GM12878 (cell line): ENCODE measurements at regions not wholly inside any gene's neighbourhood (a gene's known extent, or its start where the extent isn't known, plus 50 kb on each side); places are given as distances from the start of the nearest gene placed in this dataset.

Source experiments
- ATAC-seq: fragments of 200-7000 bp; cut with Tn5 transposase; 3 replicates; pipeline ENCODE4 v1.9.1; 2020; ENCODE audit warnings: mild to moderate bottlenecking, moderate library complexity
- BruUV-seq: library from RNA; stranded (reverse); fragments of 400-500 nt; replicated peaks from 2 replicates; lab custom pipeline; 2021; lab: Mats Ljungman, UMichigan
- CTCF ChIA-PET: fragments of 300-600 bp; sonication (Branson Sonifier 250); formaldehyde crosslinking; extraction: SDS; loops from one replicate; lab custom pipeline; 2021; ENCODE audit warnings: inconsistent platforms; lab: Yijun Ruan, JAX
- POLR2A ChIA-PET: fragments of 350-600 bp; formaldehyde crosslinking; extraction: SDS; loops from one replicate; lab custom pipeline; 2021; ENCODE audit warnings: inconsistent platforms; lab: Charles Lee
- RAD21 ChIA-PET: fragments of 300-600 bp; sonication (Branson Sonifier 250); formaldehyde crosslinking; loops from one replicate; lab custom pipeline; 2023; ENCODE audit warnings: antibody characterized with exemption; ENCODE audit not compliant: unreplicated experiment; lab: Charles Lee
- SMC1A ChIA-PET: fragments of 300-600 bp; sonication (Branson Sonifier 250); formaldehyde crosslinking; loops from one replicate; lab custom pipeline; 2023; ENCODE audit not compliant: unreplicated experiment, uncharacterized antibody; lab: Charles Lee
- DNase-seq: peaks from one replicate; pipeline ENCODE4 v3.0.0-alpha.2; 2011; ENCODE audit warnings: low read depth, low spot score
- FAIRE-seq: peaks from 3 replicates; lab custom pipeline; 2011; peaks lifted over from hg19 to GRCh38; lab: Jason Lieb, UNC
- H2AFZ ChIP-seq: 2 replicates; pipeline ENCODE4 v1.6.0; 2011; ENCODE audit warnings: low read depth, low read length, control low read depth; ENCODE audit not compliant: control insufficient read depth
- H3K27ac ChIP-seq: 2 replicates; pipeline ENCODE4 v1.5.1; 2011; ENCODE audit warnings: control low read depth; ENCODE audit not compliant: control insufficient read depth, insufficient read depth
- H3K27me3 ChIP-seq, 2 experiments: replicated peaks in 1 of 2; 2 replicates each; pipeline versions ENCODE4 v1.6.0 to v1.6.1; 2011; ENCODE audit warnings: low read length in 1 of 2; ENCODE audit not compliant: control insufficient read depth in 2 of 2, insufficient read depth in 2 of 2
- H3K36me3 ChIP-seq, 2 experiments: 2 replicates each; pipeline ENCODE4 v1.5.1; 2011; ENCODE audit warnings: low read length in 1 of 2; ENCODE audit not compliant: control insufficient read depth in 2 of 2, insufficient read depth in 2 of 2
- H3K4me1 ChIP-seq: 2 replicates; pipeline ENCODE4 v1.6.1; 2011; ENCODE audit warnings: mild to moderate bottlenecking, low read length, moderate library complexity, mixed read lengths; ENCODE audit not compliant: control insufficient read depth, insufficient read depth
- H3K4me2 ChIP-seq: 2 replicates; pipeline ENCODE4 v1.6.0; 2011; ENCODE audit warnings: control low read depth; ENCODE audit not compliant: control insufficient read depth, insufficient read depth
- H3K4me3 ChIP-seq: fragments of 200-600 bp; sonication (generic); 2 replicates; pipeline ENCODE4 v1.5.1; 2016
- H3K79me2 ChIP-seq: 2 replicates; pipeline ENCODE4 v1.6.0; 2011; ENCODE audit warnings: low read length; ENCODE audit not compliant: control insufficient read depth, insufficient read depth
- H3K9ac ChIP-seq: 2 replicates; pipeline ENCODE4 v1.8.0; 2011; ENCODE audit warnings: low read length, control low read depth, mixed read lengths; ENCODE audit not compliant: control insufficient read depth, insufficient read depth
- H3K9me3 ChIP-seq: replicated peaks from 3 replicates; pipeline ENCODE4 v1.5.1; 2011; ENCODE audit warnings: mild to moderate bottlenecking, low read length; ENCODE audit not compliant: control insufficient read depth, insufficient read depth
- H4K20me1 ChIP-seq: 2 replicates; pipeline ENCODE4 v1.6.0; 2011; ENCODE audit not compliant: control insufficient read depth, insufficient read depth
- BMI1 ChIP-seq: fragments of 450-650 bp; IDR thresholded peaks from 2 replicates; pipeline ENCODE4 v1.6.1; 2016; ENCODE audit warnings: mild to moderate bottlenecking, moderate library complexity, borderline replicate concordance
- ETV6 ChIP-seq, 2 experiments: fragments of 450-650 bp in 1 of 2; IDR thresholded peaks in 1 of 2; conservative IDR thresholded peaks in 1 of 2; 2 replicates each; pipeline ENCODE4 v1.6.1; 2014; ENCODE audit warnings: antibody characterized with exemption in 1 of 2, borderline replicate concordance in 1 of 2, low read depth in 1 of 2, mild to moderate bottlenecking in 1 of 2, moderate library complexity in 1 of 2
- LARP7 ChIP-seq: fragments of 450-650 bp; IDR thresholded peaks from 2 replicates; pipeline ENCODE4 v1.6.1; 2017; ENCODE audit warnings: mild to moderate bottlenecking
- RAD21 ChIP-seq: IDR thresholded peaks from 2 replicates; pipeline ENCODE4 v1.6.1; 2011; ENCODE audit warnings: mild to moderate bottlenecking, low read depth, low read length, moderate library complexity; ENCODE audit not compliant: insufficient read depth
- RAD51 ChIP-seq: fragments of 450-650 bp; IDR thresholded peaks from 2 replicates; pipeline ENCODE4 v1.6.1; 2016; ENCODE audit warnings: moderate library complexity, mild to moderate bottlenecking, inconsistent platforms
- SMAD1 ChIP-seq: fragments of 450-650 bp; IDR thresholded peaks from 2 replicates; pipeline ENCODE4 v1.6.1; 2018; ENCODE audit warnings: mild to moderate bottlenecking, low read depth; ENCODE audit not compliant: partially characterized antibody
- STAT3 ChIP-seq: IDR thresholded peaks from 2 replicates; pipeline ENCODE4 v1.6.1; 2011; ENCODE audit warnings: low read depth, low read length, improper control_type of control experiment
- WGBS: methylation state at CpG from one replicate; pipeline ENCODE4 v1.1.6; 2016; ENCODE audit warnings: low lambda C conversion rate; ENCODE audit not compliant: insufficient replicate concordance, insufficient coverage; ENCODE audit errors: missing lambda C conversion rate; 5-methylcytosine and 5-hydroxymethylcytosine counted together
- in situ Hi-C: fragments of 300-500 bp; cut with MboI; formaldehyde crosslinking; loops from 9 replicates; pipeline ENCODE4 v1.14.3; 2018; ENCODE audit warnings: mixed read lengths
- intact Hi-C: fragments of 100-400 bp; cut with micrococcal nuclease; formaldehyde crosslinking; loops from one replicate; pipeline ENCODE4 v1.14.2; 2022; ENCODE audit not compliant: unreplicated experiment
- TF ChIP-seq, protein P1 (sequence below): fragments of 450-650 bp; IDR thresholded peaks from 2 replicates; pipeline ENCODE4 v1.6.1; 2017; ENCODE audit warnings: mild to moderate bottlenecking

DNA sequence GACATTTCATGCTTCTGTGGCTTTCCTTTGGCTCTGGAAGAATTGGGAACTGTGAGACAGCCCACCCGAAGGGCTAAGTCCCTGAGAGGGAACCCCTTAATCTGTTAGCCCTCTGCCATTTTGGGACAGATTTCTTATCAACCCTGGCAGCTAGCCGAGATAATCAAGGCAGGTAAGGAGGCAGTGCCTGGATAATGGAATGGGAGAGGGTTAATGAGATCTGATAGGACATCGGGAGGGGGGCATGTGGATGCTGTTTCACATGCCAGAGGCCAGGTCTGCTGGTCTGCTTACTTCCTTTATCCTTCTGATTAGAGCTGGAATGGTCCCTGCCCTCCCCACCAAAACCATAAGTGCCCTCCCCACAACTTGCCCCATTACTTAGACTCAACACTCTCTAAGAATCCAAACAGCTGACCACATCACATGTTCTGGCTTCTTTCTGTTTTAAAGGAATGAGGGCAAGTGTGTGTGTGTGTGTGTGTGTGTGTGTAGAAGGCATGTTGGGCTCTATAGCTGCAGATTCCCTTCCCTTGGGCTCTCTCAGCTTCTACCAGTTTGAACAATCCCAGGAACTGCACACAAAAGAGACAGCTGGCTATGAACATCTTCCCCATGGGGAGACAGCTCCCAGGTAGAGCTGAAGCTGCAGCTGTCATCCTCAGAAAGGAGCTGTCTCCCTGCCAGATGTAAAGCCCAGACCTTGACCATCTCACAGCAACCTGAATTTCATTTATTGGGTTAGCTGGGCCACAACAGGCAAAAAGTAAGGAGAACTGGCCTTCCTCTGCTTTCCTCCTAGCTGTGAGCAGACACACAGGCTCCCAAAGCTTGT is 221.3 kb downstream of the PIK3R1 start:
- in situ Hi-C loops: no loop called here
- TF ChIP-seq RAD51 (0 out of 2 replicates have a peak, but pooled peaks have one; percentile 28), RAD21 (0 out of 2 replicates have a peak, but pooled peaks have one; percentile 10), BMI1 (no peak), SMAD1 (no peak), LARP7 (no peak), ETV6 (conservative IDR thresholded peaks at IDR 0.05 in 1 of 2, IDR thresholded peaks at IDR 0.05 in 1 of 2; ENCODE audit: borderline replicate concordance in 1 of 2, low read depth in 1 of 2) (no peak), STAT3 (no peak)
- TF ChIP-seq, protein P1, sequence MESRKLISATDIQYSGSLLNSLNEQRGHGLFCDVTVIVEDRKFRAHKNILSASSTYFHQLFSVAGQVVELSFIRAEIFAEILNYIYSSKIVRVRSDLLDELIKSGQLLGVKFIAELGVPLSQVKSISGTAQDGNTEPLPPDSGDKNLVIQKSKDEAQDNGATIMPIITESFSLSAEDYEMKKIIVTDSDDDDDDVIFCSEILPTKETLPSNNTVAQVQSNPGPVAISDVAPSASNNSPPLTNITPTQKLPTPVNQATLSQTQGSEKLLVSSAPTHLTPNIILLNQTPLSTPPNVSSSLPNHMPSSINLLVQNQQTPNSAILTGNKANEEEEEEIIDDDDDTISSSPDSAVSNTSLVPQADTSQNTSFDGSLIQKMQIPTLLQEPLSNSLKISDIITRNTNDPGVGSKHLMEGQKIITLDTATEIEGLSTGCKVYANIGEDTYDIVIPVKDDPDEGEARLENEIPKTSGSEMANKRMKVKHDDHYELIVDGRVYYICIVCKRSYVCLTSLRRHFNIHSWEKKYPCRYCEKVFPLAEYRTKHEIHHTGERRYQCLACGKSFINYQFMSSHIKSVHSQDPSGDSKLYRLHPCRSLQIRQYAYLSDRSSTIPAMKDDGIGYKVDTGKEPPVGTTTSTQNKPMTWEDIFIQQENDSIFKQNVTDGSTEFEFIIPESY: no peak
- POLR2A ChIA-PET: interaction anchor here (0.5 to 7.4 kb wide), 5 partner anchors 9 to 150 kb away, joined by 3 to 69 read pairs (median 6); no protein-coding TSS in a partner anchor

More for the DNA sequence above, 221.3 kb downstream of the PIK3R1 start:
- H3K27me3 ChIP-seq: no peaks in the 10 kb centered on the region
- RAD21 ChIA-PET: interaction anchor here (0.7 to 14.5 kb wide), 8 partner anchors 10 to 150 kb away, joined by 3 to 190 read pairs (median 4); no protein-coding TSS in a partner anchor
- H3K4me2 ChIP-seq: no peak overlapping the region
- H2AFZ ChIP-seq: peak overlapping the region; percentile 31; the same call in 1 of the 2 replicates
- SMC1A ChIA-PET: interaction anchor here (0.8 to 11.8 kb wide), 12 partner anchors 9 to 225 kb away, joined by 3 to 266 read pairs (median 3); no protein-coding TSS in a partner anchor
- H3K9ac ChIP-seq: no peak overlapping the region
- CTCF ChIA-PET: interaction anchor here (1.6 to 11.5 kb wide), 4 partner anchors 9 to 150 kb away, joined by 5 to 97 read pairs (median 63); no protein-coding TSS in a partner anchor
- no peaks in the 10 kb centered on the region for H4K20me1 ChIP-seq
- FAIRE-seq: no peak
- ATAC-seq: no peak
- H3K79me2 ChIP-seq: no peaks in the 10 kb centered on the region; the same call in 1 of the 2 replicates
- WGBS: 79% methylated on average over 3 of the region's 3 CpGs
- no peak overlapping the region for H3K4me3 ChIP-seq
- H3K9me3 ChIP-seq: peaks cover 1% of the 10 kb centered on the region; the same call in 2 of the 3 replicates
- peaks cover 58% of the 10 kb centered on the region for H3K4me1 ChIP-seq
- no TSS peak for BruUV-seq
- DNase-seq: no peak
- no peak overlapping the region for H3K27ac ChIP-seq
- no peaks in the 10 kb centered on the region for H3K36me3 ChIP-seq
- intact Hi-C loops: no loop called here
